Liver (tissue), 7 donors: ENCODE measurements at regions not wholly inside any gene's neighbourhood (a gene's known extent, or its start where the extent isn't known, plus 50 kb on each side); places are given as distances from the start of the nearest gene placed in this dataset.

Experiments used
- DNase-seq: peaks from one replicate; pipeline ENCODE4 v3.0.0-alpha.2; 2017; ENCODE audit warnings: low spot score
- H3K27ac ChIP-seq, 2 donors: one replicate each; pipeline ENCODE4 v1.7.0; 2013; ENCODE audit warnings: inconsistent platforms in 2 of 2, low read length in 2 of 2, control low read depth in 1 of 2, low read depth in 1 of 2, mild to moderate bottlenecking in 1 of 2
- H3K27me3 ChIP-seq, 4 donors: one replicate each; pipeline versions ENCODE4 v1.6.1 to v1.7.0; 2013; ENCODE audit warnings: low read length in 3 of 4, inconsistent platforms in 1 of 4, mild to moderate bottlenecking in 1 of 4, moderate library complexity in 1 of 4; ENCODE audit not compliant: control insufficient read depth in 4 of 4, insufficient read depth in 4 of 4
- H3K36me3 ChIP-seq, 4 donors: one replicate each; pipeline versions ENCODE4 v1.6.1 to v1.7.0; 2013; ENCODE audit warnings: low read length in 3 of 4, mild to moderate bottlenecking in 3 of 4, low read depth in 1 of 4, moderate library complexity in 1 of 4; ENCODE audit not compliant: control insufficient read depth in 4 of 4, insufficient read depth in 3 of 4
- H3K4me1 ChIP-seq, 4 donors: one replicate each; pipeline versions ENCODE4 v1.6.1 to v1.7.0; 2013; ENCODE audit warnings: low read length in 3 of 4, mild to moderate bottlenecking in 3 of 4, moderate library complexity in 1 of 4; ENCODE audit not compliant: control insufficient read depth in 4 of 4, insufficient read depth in 4 of 4
- H3K4me3 ChIP-seq, 3 donors: one replicate each; pipeline versions ENCODE4 v1.6.1 to v1.7.0; 2013; ENCODE audit warnings: low read length in 3 of 3, control low read depth in 1 of 3, low read depth in 1 of 3, mild to moderate bottlenecking in 1 of 3
- H3K9ac ChIP-seq, 2 donors: one replicate each; pipeline ENCODE4 v1.7.0; 2013; ENCODE audit warnings: low read length in 2 of 2, mild to moderate bottlenecking in 2 of 2, moderate library complexity in 2 of 2, control low read depth in 1 of 2, low read depth in 1 of 2
- H3K9me3 ChIP-seq, 4 donors: one replicate each; pipeline versions ENCODE4 v1.6.1 to v1.7.0; 2013; ENCODE audit warnings: low read length in 3 of 4; ENCODE audit not compliant: control insufficient read depth in 4 of 4
- ATF3 ChIP-seq: IDR thresholded peaks from 2 replicates; pipeline ENCODE4 v1.6.1; 2016; ENCODE audit warnings: antibody characterized with exemption
- EGR1 ChIP-seq, 2 donors: IDR thresholded peaks; 2 replicates each; pipeline ENCODE4 v1.6.1; 2016 to 2018; ENCODE audit warnings: antibody characterized with exemption in 2 of 2, low read depth in 2 of 2
- FOXA1 ChIP-seq: IDR thresholded peaks from 2 replicates; pipeline ENCODE4 v1.6.1; 2016; ENCODE audit warnings: antibody characterized with exemption
- FOXA2 ChIP-seq: IDR thresholded peaks from 2 replicates; pipeline ENCODE4 v1.6.1; 2016; ENCODE audit warnings: antibody characterized with exemption
- GABPA ChIP-seq, 2 donors: IDR thresholded peaks in 1 of 2; conservative IDR thresholded peaks in 1 of 2; 2 replicates each; pipeline ENCODE4 v1.6.1; 2016; ENCODE audit warnings: antibody characterized with exemption in 2 of 2, mild to moderate bottlenecking in 1 of 2, moderate library complexity in 1 of 2
- HNF4A ChIP-seq, 2 donors: conservative IDR thresholded peaks; 2 replicates each; pipeline ENCODE4 v1.6.1; 2016; ENCODE audit warnings: antibody characterized with exemption in 2 of 2, mild to moderate bottlenecking in 2 of 2
- HNF4G ChIP-seq: IDR thresholded peaks from 2 replicates; pipeline ENCODE4 v1.6.1; 2016; ENCODE audit warnings: antibody characterized with exemption
- RAD21 ChIP-seq, 2 donors: IDR thresholded peaks; 2 replicates each; pipeline ENCODE4 v1.6.1; 2016; ENCODE audit warnings: antibody characterized with exemption in 2 of 2, mild to moderate bottlenecking in 2 of 2
- REST ChIP-seq: IDR thresholded peaks from 2 replicates; pipeline ENCODE4 v1.6.1; 2016; ENCODE audit warnings: antibody characterized with exemption, mild to moderate bottlenecking
- RXRA ChIP-seq, 2 donors: IDR thresholded peaks; 2 replicates each; pipeline ENCODE4 v1.6.1; 2017 to 2018; ENCODE audit warnings: antibody characterized with exemption in 2 of 2, mild to moderate bottlenecking in 1 of 2
- SP1 ChIP-seq: IDR thresholded peaks from 2 replicates; pipeline ENCODE4 v1.6.1; 2018; ENCODE audit warnings: antibody characterized with exemption, mild to moderate bottlenecking
- TAF1 ChIP-seq: conservative IDR thresholded peaks from 2 replicates; pipeline ENCODE4 v1.6.1; 2016; ENCODE audit warnings: antibody characterized with exemption, mild to moderate bottlenecking
- YY1 ChIP-seq: IDR thresholded peaks from 2 replicates; pipeline ENCODE4 v1.6.1; 2016; ENCODE audit warnings: antibody characterized with exemption, mild to moderate bottlenecking
- WGBS: extraction: QIAGEN DNeasy Blood & Tissue Kit; methylation state at CpG from one replicate; pipeline ENCODE4 v1.1.7; 2013; 5-methylcytosine and 5-hydroxymethylcytosine counted together
- TF ChIP-seq, protein P1 (sequence below): IDR thresholded peaks from 2 replicates; pipeline ENCODE4 v1.6.1; 2016; ENCODE audit warnings: antibody characterized with exemption
- TF ChIP-seq, protein P2 (sequence below): IDR thresholded peaks from 2 replicates; pipeline ENCODE4 v1.6.1; 2016; ENCODE audit warnings: antibody characterized with exemption
- donor health status: healthy.
- donor health status: healthy.
- donor health status: healthy.
- donor health status: healthy.

DNA sequence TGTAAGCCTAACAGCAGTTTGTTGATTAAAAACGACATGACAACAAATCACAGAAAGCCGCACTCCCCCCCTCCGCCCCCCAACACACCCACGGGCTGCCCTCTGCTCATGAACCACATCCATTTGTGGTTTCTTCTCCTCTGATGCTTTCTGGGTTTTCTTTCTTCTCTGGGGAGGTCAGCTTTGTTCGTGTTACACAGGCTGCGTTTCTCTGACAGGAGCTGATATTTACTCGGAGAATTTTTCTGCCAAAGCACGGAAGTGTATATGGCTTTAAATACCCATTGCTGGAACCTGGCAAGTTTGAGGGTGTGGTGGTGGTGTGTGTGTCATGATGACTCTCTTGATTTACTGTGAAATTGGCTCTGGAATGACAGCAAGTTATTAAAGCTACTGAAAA, 883.7 kb upstream of the TMEM132C start (continued):
- no peak for TF ChIP-seq EGR1 (IDR thresholded peaks at IDR 0.05; ENCODE audit: low read depth in 2 of 2)
- TF ChIP-seq FOXA2 = no peak
- no peak for TF ChIP-seq YY1
- no peak for TF ChIP-seq HNF4A (conservative IDR thresholded peaks at IDR 0.05)
- no peak for TF ChIP-seq RXRA (IDR thresholded peaks at IDR 0.05)
- TF ChIP-seq GABPA (IDR thresholded peaks at IDR 0.05 in 1 of 2, conservative IDR thresholded peaks at IDR 0.05 in 1 of 2) = no peak
- no peak for TF ChIP-seq ATF3

- TF ChIP-seq HNF4G = no peak
- no peak for TF ChIP-seq SP1
- no peak for TF ChIP-seq ATF3
- TF ChIP-seq TAF1 = no peak
- TF ChIP-seq GABPA (IDR thresholded peaks at IDR 0.05 in 1 of 2, conservative IDR thresholded peaks at IDR 0.05 in 1 of 2) = no peak
- no peak for TF ChIP-seq FOXA1
- no peak for TF ChIP-seq YY1
- TF ChIP-seq RAD21 (IDR thresholded peaks at IDR 0.05) = no peak
- TF ChIP-seq, protein P1, sequence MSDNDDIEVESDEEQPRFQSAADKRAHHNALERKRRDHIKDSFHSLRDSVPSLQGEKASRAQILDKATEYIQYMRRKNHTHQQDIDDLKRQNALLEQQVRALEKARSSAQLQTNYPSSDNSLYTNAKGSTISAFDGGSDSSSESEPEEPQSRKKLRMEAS = no peak
- no peak for TF ChIP-seq EGR1 (IDR thresholded peaks at IDR 0.05; ENCODE audit: low read depth in 2 of 2)
- H3K9me3 ChIP-seq = no peaks in the 10 kb centered on the region
Observed at GRCh38 chr12:127386723-127387122, 880.2 kb upstream of the TMEM132C start.

DNA sequence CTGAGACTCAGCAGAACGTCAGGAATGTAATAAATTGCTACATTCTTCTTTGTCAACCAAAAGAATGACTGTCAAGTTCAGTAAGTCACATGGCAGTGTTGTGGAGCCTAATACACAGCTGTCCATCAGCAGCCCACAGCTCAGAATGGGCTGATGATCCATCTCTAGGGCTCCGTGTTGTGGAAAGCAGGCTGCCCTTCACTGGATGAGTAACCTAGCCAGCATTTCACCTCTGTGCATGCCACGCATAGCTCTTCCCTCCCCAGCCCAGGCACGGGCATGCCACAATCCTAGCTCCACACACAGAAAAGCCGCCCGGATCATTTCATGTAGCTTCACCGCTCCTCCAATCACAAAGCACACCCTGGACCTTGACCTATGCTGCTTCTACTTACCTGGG, 878.0 kb upstream of the TMEM132C start:
- peaks cover 0 to 3% (median 1%) of the 10 kb centered on the region in 4 donors for H3K27me3 ChIP-seq
- TF ChIP-seq, protein P2, sequence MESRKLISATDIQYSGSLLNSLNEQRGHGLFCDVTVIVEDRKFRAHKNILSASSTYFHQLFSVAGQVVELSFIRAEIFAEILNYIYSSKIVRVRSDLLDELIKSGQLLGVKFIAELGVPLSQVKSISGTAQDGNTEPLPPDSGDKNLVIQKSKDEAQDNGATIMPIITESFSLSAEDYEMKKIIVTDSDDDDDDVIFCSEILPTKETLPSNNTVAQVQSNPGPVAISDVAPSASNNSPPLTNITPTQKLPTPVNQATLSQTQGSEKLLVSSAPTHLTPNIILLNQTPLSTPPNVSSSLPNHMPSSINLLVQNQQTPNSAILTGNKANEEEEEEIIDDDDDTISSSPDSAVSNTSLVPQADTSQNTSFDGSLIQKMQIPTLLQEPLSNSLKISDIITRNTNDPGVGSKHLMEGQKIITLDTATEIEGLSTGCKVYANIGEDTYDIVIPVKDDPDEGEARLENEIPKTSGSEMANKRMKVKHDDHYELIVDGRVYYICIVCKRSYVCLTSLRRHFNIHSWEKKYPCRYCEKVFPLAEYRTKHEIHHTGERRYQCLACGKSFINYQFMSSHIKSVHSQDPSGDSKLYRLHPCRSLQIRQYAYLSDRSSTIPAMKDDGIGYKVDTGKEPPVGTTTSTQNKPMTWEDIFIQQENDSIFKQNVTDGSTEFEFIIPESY = no peak
- TF ChIP-seq HNF4A (conservative IDR thresholded peaks at IDR 0.05) (no peak), FOXA1 (no peak)
- no peaks in the 10 kb centered on the region for H3K4me1 ChIP-seq
- no peaks in the 10 kb centered on the region for H3K9me3 ChIP-seq
- H3K4me3 ChIP-seq = no peak overlapping the region
- WGBS = 73% methylated on average over 7 of the region's 7 CpGs
- DNase-seq = no peak
- no peak overlapping the region for H3K27ac ChIP-seq
- H3K36me3 ChIP-seq = no peaks in the 10 kb centered on the region
- no peak overlapping the region for H3K9ac ChIP-seq

More at GRCh38 chr12:127386723-127387122, 880.2 kb upstream of the TMEM132C start:
- no peak overlapping the region for H3K4me3 ChIP-seq
- WGBS = 84% methylated on average over 5 of the region's 5 CpGs
- no peak overlapping the region for H3K9ac ChIP-seq
- peaks cover 0 to 6% (median under 1%) of the 10 kb centered on the region in 4 donors for H3K27me3 ChIP-seq
- H3K4me1 ChIP-seq = no peaks in the 10 kb centered on the region
- no peak overlapping the region for H3K27ac ChIP-seq
- no peak for DNase-seq
- H3K36me3 ChIP-seq = no peaks in the 10 kb centered on the region

DNA sequence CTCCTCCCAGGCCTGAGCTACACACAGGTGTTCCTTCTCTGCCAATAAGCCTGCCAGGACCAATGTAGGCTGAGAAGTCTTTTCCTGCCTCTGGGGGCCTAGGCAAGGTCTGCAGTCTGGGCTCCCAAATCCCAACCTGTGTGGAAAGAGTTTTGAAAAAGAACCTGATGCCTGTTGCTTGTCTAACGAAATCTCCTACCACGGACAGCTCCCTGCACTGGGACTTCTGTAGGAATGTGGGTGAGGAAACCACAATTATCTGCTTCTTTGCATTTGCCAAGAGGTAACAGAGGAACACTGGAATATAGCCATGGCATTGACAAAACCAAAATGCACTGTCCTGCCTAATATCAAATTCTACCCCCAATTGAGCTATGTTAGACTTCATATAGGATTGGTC, 877.0 kb upstream of the TMEM132C start:
- Histone ChIP-seq H3K4me1 (no peaks in the 10 kb centered on the region), H3K9ac (no peak overlapping the region), H3K9me3 (no peaks in the 10 kb centered on the region), H3K36me3 (no peaks in the 10 kb centered on the region), H3K4me3 (no peak overlapping the region), H3K27ac (no peak overlapping the region), H3K27me3 (peaks cover 0 to 3% (median 1%) of the 10 kb centered on the region in 4 donors)
- WGBS = 3% methylated on average over 2 of the region's 2 CpGs
- DNase-seq = no peak
- TF ChIP-seq HNF4A (conservative IDR thresholded peaks at IDR 0.05) (no peak), HNF4G (no peak), EGR1 (IDR thresholded peaks at IDR 0.05; ENCODE audit: low read depth in 2 of 2) (no peak), REST (peak; percentile 94)
